ENCODE measurements at regions not wholly inside any gene's neighbourhood (a gene's known extent, or its start where the extent isn't known, plus 50 kb on each side); places are given as distances from the start of the nearest gene placed in this dataset.

DNA sequence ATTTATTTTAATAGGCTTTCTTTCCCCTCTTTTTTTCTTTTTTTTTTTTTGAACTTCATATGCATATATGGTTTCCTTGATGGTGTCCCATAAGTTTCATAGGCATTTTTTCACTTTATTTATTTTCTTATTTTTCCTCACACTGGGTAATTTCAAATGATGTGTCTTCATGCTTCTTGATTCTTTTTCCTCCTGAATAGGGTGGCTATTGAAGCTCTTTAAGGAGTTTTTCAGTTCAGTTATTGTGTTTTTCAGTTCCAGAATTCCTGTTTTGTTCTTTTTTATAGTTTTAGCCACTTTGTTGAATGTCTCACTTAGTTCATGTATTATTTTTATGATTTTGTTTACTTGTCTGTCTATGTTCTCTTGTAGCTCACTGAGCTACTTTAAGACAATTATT is 273.2 kb downstream of the NFKBIZ start:
- no peak for DNase-seq

- DNase-seq = no peak
Measured at GRCh38 chr3:102123590-102124190, 274.4 kb downstream of the NFKBIZ start.

- no peak for DNase-seq
Measured at GRCh38 chr3:102124282-102124681, 275.0 kb downstream of the NFKBIZ start.

- no peak for DNase-seq
Measured at GRCh38 chr3:102124704-102125103, 275.4 kb downstream of the NFKBIZ start.

- no peak for DNase-seq
Measured at GRCh38 chr3:102125197-102125993, 276.1 kb downstream of the NFKBIZ start.

DNA sequence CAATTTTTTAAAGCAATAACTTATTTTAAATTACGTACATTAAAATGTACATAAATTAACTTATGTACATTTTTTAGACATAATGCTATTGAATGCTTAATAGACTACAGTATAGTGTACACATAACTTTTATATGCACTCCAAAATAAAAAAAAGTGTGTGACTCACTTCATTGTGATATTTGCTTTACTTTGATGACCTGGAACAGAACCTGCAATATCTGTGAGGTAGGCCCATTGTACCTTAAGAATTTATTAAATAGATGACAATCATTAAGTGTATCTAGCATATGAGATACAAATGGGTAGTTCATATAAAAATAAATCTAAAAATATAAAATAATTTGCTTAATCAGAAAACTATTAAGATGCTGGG is 276.7 kb downstream of the NFKBIZ start:
- no peak for DNase-seq

- DNase-seq = no peak
Measured at GRCh38 chr3:102129760-102130608, 280.7 kb downstream of the NFKBIZ start.

GRCh38 chr3:102132370-102132769 is 283.1 kb downstream of the NFKBIZ start:
- no peak for DNase-seq

DNA sequence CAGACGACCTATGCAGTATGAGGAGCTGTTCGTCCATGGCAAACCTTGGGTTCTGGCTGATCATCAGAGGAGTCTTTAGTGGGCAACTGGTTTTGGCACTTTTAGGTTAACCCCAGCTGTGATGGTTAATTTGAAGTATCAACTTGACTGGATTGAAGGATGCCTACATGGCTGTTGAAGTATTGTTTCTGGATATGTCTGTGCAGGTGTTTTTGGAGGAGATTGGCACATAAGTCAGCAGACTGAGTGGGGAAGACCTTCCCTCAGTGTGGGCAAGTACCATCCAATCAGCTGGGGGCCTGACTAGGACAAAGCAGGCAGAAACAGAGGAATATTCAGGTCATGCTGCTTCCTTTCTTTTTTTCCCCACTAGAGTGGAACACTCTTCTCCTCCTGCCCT is 284.1 kb downstream of the NFKBIZ start:
- no peak for DNase-seq

- DNase-seq = no peak
Measured at GRCh38 chr3:102135316-102135715, 286.0 kb downstream of the NFKBIZ start.

GRCh38 chr3:102136183-102136582 is 286.9 kb downstream of the NFKBIZ start:
- no peak for DNase-seq

GRCh38 chr3:102140116-102140515 is 290.8 kb downstream of the NFKBIZ start:
- DNase-seq = no peak

- DNase-seq = no peak
Measured at GRCh38 chr3:102141096-102141927, 292.0 kb downstream of the NFKBIZ start.

DNA sequence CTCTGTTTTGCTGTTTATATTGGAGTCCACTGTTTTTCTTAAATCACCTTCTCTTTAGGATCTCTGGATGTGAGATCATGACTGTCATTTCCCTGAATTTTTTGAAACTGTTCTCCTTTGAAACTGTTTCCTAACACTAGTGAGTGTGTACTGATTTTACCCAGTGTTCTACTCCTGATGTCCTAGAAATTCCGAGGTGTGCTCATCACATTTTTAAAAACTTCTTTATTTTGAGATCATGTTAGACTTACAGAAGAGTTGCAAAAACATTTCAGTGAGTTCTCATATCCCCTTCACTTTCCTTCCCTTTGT is 292.6 kb downstream of the NFKBIZ start:
- DNase-seq = no peak

- no peak for DNase-seq
Measured at GRCh38 chr3:102142379-102143060, 292.3 kb upstream of the ZPLD1 start.

DNA sequence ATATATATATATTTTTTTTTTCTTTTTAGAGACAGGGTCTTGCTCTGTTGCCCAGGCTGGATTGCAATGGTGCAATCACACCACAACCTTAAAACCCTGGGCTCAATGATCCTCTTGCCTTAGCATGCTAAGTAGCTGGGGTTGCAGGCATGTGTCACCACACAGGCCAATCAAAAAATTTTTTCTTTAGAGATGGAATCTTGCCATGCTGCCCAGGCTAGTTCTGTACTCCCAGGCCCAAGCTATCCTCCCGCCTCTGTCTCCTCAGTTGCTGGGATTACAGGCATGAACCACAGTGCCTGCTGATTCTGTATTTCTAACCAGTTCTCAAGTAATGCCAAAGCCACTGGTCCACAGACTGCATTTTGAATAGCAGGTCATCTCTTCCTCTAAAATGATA is 291.3 kb upstream of the ZPLD1 start:
- no peak for DNase-seq

DNA sequence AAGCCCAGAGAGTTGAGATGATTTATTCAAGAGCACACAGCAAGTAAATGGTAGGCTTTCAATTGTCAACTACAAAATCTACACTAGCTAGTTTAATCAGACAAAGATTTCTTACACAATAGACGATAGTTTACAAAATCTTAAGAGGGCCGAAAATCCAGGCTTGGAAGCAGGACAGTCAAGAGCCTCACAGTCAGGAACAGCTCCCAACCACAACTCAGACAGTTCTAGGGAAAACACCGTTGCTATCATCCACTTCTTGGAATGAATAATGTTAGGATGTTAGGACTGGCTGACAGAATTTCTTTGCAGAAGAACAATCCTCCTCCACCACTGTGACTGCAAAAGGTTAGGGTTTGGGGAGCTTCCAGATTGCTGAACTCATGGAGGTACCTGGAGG is 290.8 kb upstream of the ZPLD1 start:
- no peak for DNase-seq

DNA sequence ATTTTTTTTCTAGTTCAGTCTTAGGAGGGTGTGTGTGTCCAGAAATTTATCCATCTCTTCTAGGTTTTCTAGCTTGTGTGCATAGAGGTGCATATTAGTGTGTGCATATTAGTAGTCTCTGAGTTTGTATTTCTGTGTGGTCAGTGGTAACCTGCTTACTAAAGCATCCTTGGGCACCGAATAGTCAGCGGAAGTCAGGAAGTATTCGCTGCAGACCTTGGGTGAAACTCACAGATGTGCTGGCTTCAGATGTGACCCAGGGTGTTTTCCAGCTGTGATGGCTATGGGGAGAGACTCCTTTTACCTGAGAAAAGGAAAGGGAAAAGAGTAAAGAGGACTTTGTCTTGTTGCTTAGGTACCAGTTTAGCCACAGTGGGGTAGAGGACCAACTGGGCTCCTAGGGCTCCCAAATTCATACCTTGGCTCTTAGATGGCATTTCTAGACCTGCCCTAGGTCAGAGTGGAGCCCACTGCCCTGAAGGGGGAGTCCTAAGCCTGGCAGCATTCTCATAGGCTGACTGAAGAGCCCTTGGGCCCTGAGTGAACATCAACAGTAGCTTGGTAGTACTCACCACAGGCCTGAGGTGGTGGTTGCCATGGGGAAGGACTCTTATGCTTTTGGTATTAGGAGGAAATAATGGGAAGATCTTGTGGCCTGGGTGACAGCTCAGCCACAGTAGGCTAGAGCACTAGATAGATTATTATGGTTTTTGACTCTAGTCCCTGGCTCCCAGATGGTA is 286.0 kb upstream of the ZPLD1 start:
- no peak for DNase-seq

- DNase-seq = no peak
Measured at GRCh38 chr3:102151935-102152334, 282.9 kb upstream of the ZPLD1 start.

DNA sequence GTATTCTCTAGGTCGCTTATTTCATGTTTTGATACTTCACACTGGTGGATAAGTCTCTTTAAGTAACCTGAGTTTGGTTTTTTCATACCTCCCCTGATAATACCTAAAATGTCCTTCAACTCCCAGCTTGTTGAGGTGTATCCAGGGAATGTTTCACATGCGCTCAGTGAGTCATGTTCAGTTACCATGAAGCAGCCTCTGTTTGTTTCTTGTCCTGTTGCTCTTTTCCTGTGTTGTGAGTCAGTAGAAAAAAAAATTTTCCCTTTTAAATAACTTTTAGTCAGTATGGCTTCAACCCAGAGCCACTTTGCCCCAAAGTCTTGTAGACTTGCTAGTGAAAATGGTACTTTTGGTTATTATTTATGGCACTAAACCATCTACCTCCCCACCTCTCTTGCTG is 278.4 kb upstream of the ZPLD1 start:
- DNase-seq = no peak

DNA sequence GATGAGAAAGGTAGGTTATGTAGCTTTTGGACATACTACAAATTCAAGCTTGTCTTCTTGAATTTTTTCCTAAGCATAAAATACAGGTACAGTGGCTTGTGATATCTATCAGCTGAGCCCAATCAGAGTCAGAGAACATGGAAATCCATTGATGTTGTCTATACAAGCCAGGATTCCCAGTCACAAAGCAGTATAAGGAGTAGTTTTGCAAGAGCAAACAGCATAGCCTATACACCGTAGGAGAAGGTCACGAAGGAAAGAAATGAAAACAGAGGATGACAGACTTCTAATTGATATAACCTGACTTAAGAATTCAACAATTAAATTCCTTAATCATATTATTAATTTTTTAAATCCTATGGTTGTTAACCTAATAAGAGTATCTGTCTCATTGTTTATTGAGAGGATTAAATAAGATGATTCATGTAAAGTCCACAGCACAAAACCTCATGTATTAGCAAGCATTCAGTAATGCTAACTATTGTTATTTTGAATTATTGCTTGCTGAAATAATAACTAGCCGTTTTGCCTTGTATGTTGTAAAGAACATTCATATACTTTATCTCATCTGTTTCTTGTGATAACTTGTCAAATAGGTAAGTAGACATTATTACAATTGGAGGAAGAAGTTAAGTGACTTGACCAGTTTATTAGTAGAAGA is 276.6 kb upstream of the ZPLD1 start:
- no peak for DNase-seq

All from T-helper 2 cell (primary cell).